ENCODE measurements at regions not wholly inside any gene's neighbourhood (a gene's known extent, or its start where the extent isn't known, plus 50 kb on each side); places are given as distances from the start of the nearest gene placed in this dataset.

DNA sequence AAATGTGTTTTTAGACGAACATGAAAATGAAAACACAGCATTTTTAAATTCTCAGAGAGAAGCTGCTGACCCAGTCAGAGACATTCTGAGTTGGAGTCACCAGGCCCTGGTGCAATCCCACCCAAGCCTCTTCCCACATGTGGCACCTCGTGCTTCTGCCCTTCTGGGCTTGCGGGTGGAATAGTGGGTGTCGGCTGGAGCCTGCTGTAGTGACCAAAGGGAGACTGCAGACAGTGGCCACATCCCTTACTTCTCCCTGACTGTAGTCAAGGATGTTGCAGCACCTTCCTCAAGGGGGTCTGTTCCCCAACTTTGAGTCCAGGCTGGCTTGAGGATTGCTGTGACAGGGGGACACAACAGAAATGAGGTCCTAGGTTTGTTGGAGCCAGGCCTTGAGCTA, 104.4 kb upstream of the GLI2 start:
- H3K4me3 ChIP-seq (ENCODE audit: low read depth, low read length): no peak overlapping the region
- DNase-seq (ENCODE audit: low read depth): no peak
- TF ChIP-seq CTCF (IDR thresholded peaks at IDR 0.05; ENCODE audit: insufficient read depth, low read depth, low read length): no peak

DNA sequence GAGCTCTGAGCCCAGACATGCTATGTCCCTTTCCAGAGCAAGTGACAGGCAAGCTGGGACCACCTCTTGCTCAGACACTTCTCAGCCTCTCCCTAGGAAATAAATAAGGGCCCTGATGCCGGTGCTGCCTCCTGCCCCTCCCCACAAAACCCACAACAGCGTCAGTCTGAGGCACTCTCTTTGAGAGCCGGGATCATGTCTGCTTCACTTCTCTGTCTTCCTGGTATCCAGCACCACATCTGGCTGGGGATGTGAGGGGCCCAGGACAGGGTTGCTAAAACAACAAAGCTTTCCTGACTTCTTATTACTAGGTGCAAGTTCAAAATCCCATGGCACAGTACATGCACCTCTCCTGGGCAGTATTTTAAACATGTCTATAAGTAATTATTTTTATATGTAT, 103.9 kb upstream of the GLI2 start:
- TF ChIP-seq CTCF (IDR thresholded peaks at IDR 0.05; ENCODE audit: insufficient read depth, low read depth, low read length): no peak
- no peak for DNase-seq (ENCODE audit: low read depth)
- H3K4me3 ChIP-seq (ENCODE audit: low read depth, low read length): no peak overlapping the region

DNA sequence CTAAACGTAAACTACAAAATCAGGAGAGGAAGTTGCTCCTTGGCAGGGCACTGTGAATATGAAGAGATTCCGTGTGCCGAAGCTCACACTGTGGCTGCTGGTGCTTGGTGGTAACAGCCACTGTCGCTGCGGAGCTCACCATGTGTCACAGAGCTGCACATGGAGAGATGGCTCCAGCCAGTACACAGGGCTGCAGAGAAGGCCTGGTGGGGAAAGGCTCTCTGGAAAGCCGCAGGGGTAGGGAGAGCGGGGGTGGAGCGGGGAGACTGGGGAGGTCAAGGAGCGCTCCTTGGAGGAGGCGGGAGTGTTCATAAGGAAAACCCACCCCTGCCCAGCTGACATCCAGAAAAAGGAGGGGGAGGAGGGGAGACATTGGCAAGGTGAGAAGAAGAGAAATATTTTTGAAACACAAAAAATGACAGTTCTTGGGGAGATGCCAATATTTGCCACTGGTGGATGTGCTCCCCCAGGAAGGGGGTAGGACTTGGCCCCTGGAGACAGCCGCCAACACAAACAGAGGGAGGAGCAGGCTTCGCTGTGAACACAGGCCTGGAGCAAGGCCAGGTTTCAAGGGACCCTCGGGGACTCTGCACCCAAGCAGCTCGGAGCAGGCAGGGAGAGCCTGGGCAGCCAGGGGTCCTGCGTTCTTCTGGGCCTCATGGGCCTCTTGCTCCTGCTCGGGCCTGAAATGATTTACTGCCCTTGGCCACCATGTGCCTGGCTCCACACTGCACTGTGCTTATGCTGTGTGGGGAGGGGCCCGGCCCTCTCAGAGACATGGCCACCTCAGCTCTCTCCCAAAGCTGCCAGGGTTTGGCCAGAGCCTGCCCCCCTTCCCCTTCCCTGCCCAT, 102.6 kb upstream of the GLI2 start:
- DNase-seq (ENCODE audit: low read depth): no peak
- no peak overlapping the region for H3K4me3 ChIP-seq (ENCODE audit: low read depth, low read length)
- TF ChIP-seq CTCF (IDR thresholded peaks at IDR 0.05; ENCODE audit: insufficient read depth, low read depth, low read length): no peak

GRCh38 chr2:120634533-120634932, 101.1 kb upstream of the GLI2 start:
- TF ChIP-seq CTCF (IDR thresholded peaks at IDR 0.05; ENCODE audit: insufficient read depth, low read depth, low read length): no peak
- no peak for DNase-seq (ENCODE audit: low read depth)
- no peak overlapping the region for H3K4me3 ChIP-seq (ENCODE audit: low read depth, low read length)

GRCh38 chr2:120635146-120635545, 100.5 kb upstream of the GLI2 start:
- TF ChIP-seq CTCF (IDR thresholded peaks at IDR 0.05; ENCODE audit: insufficient read depth, low read depth, low read length): no peak

GRCh38 chr2:120637847-120638246, 97.8 kb upstream of the GLI2 start:
- no peak for DNase-seq (ENCODE audit: low read depth)
- no peak overlapping the region for H3K4me3 ChIP-seq (ENCODE audit: low read depth, low read length)
- no peak for TF ChIP-seq CTCF (IDR thresholded peaks at IDR 0.05; ENCODE audit: insufficient read depth, low read depth, low read length)

More at GRCh38 chr2:120635146-120635545, 100.5 kb upstream of the GLI2 start:
- no peak for DNase-seq (ENCODE audit: low read depth)
- no peak overlapping the region for H3K4me3 ChIP-seq (ENCODE audit: low read depth, low read length)

- TF ChIP-seq CTCF (IDR thresholded peaks at IDR 0.05; ENCODE audit: insufficient read depth, low read depth, low read length): no peak
- DNase-seq (ENCODE audit: low read depth): no peak
- no peak overlapping the region for H3K4me3 ChIP-seq (ENCODE audit: low read depth, low read length)
Observed at GRCh38 chr2:120638450-120638849, 97.2 kb upstream of the GLI2 start.
